GM18870 (cell line): ENCODE measurements at regions not wholly inside any gene's neighbourhood (a gene's known extent, or its start where the extent isn't known, plus 50 kb on each side); places are given as distances from the start of the nearest gene placed in this dataset.
"Not testable (repeated sequence)": the region's sequence is repeated elsewhere in the genome, so short reads cannot be mapped to it uniquely, and the experiment has no call there.

Source experiments
- ATAC-seq: cut with Tn5 transposase; IDR thresholded peaks from one replicate; pipeline ENCODE4 v1.9.1; 2021; ENCODE audit warnings: moderate library complexity; ENCODE audit not compliant: unreplicated experiment

- ATAC-seq = not testable (repeated sequence)
Observed at GRCh38 chr14:87020106-87020505, 972.9 kb downstream of the GALC start.

GRCh38 chr14:87018294-87018693 lies 974.7 kb downstream of the GALC start:
- ATAC-seq = no peak

GRCh38 chr14:87017335-87017734 lies 975.6 kb downstream of the GALC start:
- no peak for ATAC-seq

GRCh38 chr14:87014856-87015255 lies 978.1 kb downstream of the GALC start:
- ATAC-seq = no peak

GRCh38 chr14:87013583-87013982 lies 979.4 kb downstream of the GALC start:
- ATAC-seq = no peak

GRCh38 chr14:87008965-87009364 lies 984.0 kb downstream of the GALC start:
- no peak for ATAC-seq

- ATAC-seq = no peak
Observed at GRCh38 chr14:87005280-87005679, 987.7 kb downstream of the GALC start.

GRCh38 chr14:87002776-87003175 lies 990.2 kb downstream of the GALC start:
- no peak for ATAC-seq

- ATAC-seq = no peak
Observed at GRCh38 chr14:87001333-87001732, 991.6 kb downstream of the GALC start.

- no peak for ATAC-seq
Observed at GRCh38 chr14:87000081-87000480, 992.9 kb downstream of the GALC start.

- no peak for ATAC-seq
Observed at GRCh38 chr14:86999036-86999435, 993.9 kb downstream of the GALC start.

GRCh38 chr14:86997271-86997670 lies 995.7 kb downstream of the GALC start:
- no peak for ATAC-seq

- ATAC-seq = no peak
Observed at GRCh38 chr14:86990396-86990795, 1002.6 kb downstream of the GALC start.

GRCh38 chr14:86989285-86989684 lies 1003.7 kb downstream of the GALC start:
- ATAC-seq = no peak

- no peak for ATAC-seq
Observed at GRCh38 chr14:86987966-86988365, 1005.0 kb downstream of the GALC start.

GRCh38 chr14:86973177-86973576 lies 1019.8 kb downstream of the GALC start:
- no peak for ATAC-seq

- no peak for ATAC-seq
Observed at GRCh38 chr14:86971292-86971691, 1021.7 kb downstream of the GALC start.

- ATAC-seq = peak; percentile 64
Observed at GRCh38 chr14:86961106-86961716, 1031.8 kb downstream of the GALC start.

GRCh38 chr14:86955771-86956354 lies 1037.1 kb downstream of the GALC start:
- no peak for ATAC-seq

- no peak for ATAC-seq
Observed at GRCh38 chr14:86954623-86955022, 1038.4 kb downstream of the GALC start.

- ATAC-seq = no peak
Observed at GRCh38 chr14:86946446-86946845, 1046.5 kb downstream of the GALC start.

- ATAC-seq = no peak
Observed at GRCh38 chr14:86944434-86944833, 1048.5 kb downstream of the GALC start.
